ENCODE measurements at regions not wholly inside any gene's neighbourhood (a gene's known extent, or its start where the extent isn't known, plus 50 kb on each side); places are given as distances from the start of the nearest gene placed in this dataset.

DNA sequence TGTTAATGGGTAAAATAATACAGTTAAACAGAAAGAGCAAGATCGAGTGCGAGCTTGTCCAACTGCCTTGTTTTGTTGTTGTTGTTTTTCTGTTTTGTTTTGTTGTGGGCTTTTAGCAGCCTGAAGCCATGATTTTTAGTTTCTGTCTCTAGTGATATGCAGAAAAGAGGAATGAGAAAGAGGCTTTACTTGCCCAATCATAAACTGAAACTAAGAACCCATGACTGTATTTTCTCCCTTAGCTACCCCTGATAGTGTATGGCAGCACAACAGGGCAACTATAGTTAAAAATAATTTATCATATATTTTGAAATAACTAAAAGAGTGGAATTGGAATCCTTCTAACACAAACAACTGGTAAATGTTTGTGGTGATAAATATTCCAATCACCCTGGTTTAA, 493.9 kb downstream of the GLRX3 start:
- Mint-ChIP-seq H3K9me3 (no peaks in the 10 kb centered on the region), H3K4me3 (no peak overlapping the region), H3K27ac (no peak overlapping the region), H3K27me3 (ENCODE audit: low read depth in 3 of 3) (peaks cover 0 to 11% (median 3%) of the 10 kb centered on the region in 3 donors), H3K36me3 (no peaks in the 10 kb centered on the region), H3K4me1 (no peaks in the 10 kb centered on the region)
- DNase-seq: no peak

DNA sequence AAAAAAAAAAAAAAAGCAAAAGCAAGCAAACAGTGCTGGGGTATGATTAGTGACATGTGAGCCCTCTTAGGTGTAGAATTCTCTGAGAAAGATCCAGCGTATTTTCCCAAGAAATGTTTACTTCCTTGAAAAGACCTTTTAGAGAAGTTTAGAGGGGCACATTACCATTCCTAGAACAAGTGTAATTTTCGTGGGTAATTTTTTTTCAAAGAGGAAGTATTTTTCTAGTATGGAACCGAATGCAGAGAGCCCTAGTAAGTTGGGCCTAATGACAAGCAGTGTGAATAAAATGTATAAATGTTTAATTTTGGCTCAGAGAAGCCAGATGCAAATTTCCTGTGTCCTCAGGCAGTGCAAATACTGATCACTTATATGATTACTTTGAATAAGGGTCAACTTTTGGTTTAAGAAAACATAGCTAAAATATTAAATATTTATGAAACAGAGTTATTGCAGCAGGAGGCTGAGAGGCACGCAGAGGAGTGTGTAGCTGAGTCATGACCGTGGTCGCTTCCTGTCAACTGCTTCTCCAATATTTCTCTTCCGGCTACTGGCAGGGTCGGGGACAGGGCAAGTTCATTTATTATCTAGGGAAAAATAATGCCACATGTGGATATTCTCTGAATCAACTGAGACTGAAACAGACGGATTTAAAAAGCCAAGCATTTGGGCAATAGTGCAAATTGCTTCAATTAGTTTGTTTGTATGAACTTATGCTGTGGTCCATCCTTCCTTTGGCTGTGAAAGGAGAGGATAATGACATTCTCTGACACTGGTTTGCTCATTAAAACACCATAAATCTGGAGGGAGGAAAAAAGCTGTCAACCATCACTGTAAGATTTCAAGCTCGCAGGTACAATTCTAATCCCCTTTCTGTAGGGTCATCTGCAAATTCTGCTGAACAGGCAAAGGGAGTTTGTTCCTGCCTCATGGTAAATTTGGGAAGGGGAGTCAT, 495.2 kb downstream of the GLRX3 start:
- Mint-ChIP-seq H3K36me3 (no peaks in the 10 kb centered on the region), H3K27ac (no peak overlapping the region), H3K9me3 (no peaks in the 10 kb centered on the region), H3K27me3 (ENCODE audit: low read depth in 3 of 3) (peaks cover 0 to 9% (median 5%) of the 10 kb centered on the region in 3 donors), H3K4me3 (no peak overlapping the region), H3K4me1 (no peaks in the 10 kb centered on the region)
- no peak for DNase-seq

DNA sequence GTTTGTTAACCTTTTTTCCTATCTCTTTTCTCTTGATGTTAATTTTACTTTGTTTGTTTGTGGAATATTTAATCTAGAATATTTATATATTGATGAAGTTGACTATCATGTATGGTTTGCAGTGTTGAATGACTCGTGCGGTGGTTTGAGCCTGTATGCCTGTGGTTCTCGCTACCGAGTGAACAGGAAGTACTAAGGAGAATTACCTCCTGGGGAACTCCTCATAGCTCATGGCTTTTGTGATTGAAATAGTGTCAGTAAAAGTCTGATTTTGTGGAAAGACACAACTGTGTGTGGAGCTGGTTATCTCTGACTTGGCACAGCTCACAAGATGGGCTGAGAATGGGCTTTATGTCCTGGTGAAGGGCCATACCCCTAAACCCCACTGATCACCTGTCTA, 498.6 kb downstream of the GLRX3 start:
- Mint-ChIP-seq H3K4me1 (no peaks in the 10 kb centered on the region), H3K4me3 (no peak overlapping the region), H3K27me3 (ENCODE audit: low read depth in 3 of 3) (peaks cover 0 to 5% (median 2%) of the 10 kb centered on the region in 3 donors), H3K9me3 (no peaks in the 10 kb centered on the region), H3K36me3 (no peaks in the 10 kb centered on the region), H3K27ac (no peak overlapping the region)
- DNase-seq: no peak

DNA sequence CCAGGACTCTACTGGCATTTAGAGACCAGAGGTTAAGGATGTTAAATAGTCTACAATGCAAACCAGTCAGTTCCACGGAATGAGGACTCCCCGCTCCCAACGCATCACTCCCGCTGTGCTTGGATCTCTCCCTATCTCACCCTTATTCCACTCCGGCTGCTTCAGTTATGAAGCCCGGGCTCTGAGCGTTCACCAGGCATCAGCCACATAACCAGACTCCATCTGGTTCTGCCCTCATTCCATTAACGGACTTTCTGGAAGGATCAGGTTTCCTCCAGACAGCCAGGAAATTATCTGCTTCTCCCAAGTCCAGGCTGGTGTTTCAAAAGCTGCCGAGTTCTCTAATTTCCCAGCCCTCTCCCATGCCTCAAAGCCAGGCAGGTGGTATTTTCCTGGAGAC, 499.3 kb downstream of the GLRX3 start:
- no peak for DNase-seq
- Mint-ChIP-seq H3K4me3 (no peak overlapping the region), H3K4me1 (no peaks in the 10 kb centered on the region), H3K27me3 (ENCODE audit: low read depth in 3 of 3) (peaks cover 0 to 5% (median 1%) of the 10 kb centered on the region in 3 donors), H3K27ac (no peak overlapping the region), H3K36me3 (no peaks in the 10 kb centered on the region), H3K9me3 (no peaks in the 10 kb centered on the region)

DNA sequence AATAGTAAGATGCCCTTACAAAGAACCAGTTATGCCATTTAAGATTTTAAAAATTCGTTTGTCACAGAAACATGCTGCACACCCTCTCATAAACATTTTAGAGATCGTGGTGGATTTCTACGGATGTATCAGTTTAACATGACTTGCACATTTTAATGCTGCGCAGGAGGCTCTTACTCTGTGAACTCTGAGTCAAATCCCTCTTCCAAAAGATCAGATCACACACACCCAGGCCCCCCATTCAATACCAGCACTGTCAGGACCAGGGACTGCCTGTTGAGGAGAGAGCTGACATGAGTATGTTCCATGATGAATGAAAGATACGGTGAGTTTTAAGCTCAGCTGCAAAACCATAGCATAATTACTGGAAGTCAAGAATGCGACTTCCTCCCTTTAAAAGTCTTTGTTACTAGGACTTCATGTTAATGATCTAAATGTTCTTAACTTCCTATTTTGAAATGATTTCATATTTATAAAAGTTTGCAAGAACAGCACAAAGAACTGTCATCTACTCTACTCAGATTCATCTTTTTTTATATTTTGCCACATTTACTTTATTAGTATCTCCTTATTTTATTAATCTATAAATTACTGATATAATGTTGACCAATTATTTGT, 500.2 kb downstream of the GLRX3 start:
- no peaks in the 10 kb centered on the region for H3K36me3 Mint-ChIP-seq
- no peak overlapping the region for H3K4me3 Mint-ChIP-seq
- H3K9me3 Mint-ChIP-seq: no peaks in the 10 kb centered on the region
- no peak for DNase-seq
- peaks cover 0 to 4% (median 1%) of the 10 kb centered on the region in 3 donors for H3K27me3 Mint-ChIP-seq (ENCODE audit: low read depth in 3 of 3)
- H3K4me1 Mint-ChIP-seq: no peaks in the 10 kb centered on the region
- H3K27ac Mint-ChIP-seq: no peak overlapping the region

DNA sequence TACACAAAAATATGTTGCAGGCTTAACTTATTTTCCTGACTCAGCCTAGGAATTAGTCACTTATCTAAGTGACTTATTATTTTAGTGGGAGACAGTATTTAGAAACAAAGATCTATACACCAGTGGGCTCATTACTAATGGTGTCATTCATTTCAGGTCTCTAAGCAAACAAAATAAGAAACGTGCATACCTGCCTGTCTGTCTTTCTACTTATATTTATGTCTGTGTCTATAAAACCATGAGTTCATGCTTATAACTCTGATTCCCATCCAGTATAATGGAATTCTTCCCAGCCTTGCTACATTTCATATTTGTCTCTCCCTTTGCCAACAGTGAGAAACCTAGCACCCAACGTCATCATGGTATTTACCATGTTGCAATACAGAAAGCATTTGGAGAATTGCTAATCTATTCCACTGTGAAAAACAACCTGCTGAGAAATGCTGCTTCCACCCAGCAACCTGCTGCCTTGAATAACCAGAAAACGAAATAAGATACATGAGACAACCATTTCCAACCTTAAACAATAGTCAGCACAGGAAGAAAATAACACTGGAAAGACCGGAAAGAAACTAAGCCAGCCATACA, 501.0 kb downstream of the GLRX3 start:
- Mint-ChIP-seq H3K4me1 (no peaks in the 10 kb centered on the region), H3K27ac (no peak overlapping the region), H3K4me3 (no peak overlapping the region), H3K27me3 (ENCODE audit: low read depth in 3 of 3) (peaks cover 0 to 2% (median 1%) of the 10 kb centered on the region in 3 donors), H3K9me3 (no peaks in the 10 kb centered on the region), H3K36me3 (no peaks in the 10 kb centered on the region)
- no peak for DNase-seq

DNA sequence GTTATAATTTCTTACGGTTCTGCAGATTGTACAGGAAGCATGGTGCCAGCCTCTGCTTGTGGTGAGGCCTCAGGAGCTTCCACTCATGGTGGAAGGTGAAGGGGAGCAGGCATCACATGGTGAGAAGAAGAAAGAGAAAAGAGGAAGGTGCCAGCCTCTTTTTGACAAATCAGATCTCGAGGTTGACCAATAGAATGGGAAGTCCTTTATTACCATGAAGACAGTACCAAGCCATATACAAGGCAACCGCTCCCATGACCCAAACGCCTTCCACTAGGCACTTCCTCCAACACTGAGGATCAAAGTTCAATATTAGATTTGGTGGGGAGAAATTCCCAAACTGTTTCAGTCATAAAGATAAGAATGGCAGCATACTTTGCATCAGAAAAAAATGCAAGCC, 502.8 kb downstream of the GLRX3 start:
- no peak for DNase-seq
- Mint-ChIP-seq H3K9me3 (no peaks in the 10 kb centered on the region), H3K4me1 (no peaks in the 10 kb centered on the region), H3K36me3 (no peaks in the 10 kb centered on the region), H3K4me3 (no peak overlapping the region), H3K27me3 (ENCODE audit: low read depth in 3 of 3) (peaks cover 0 to 6% (median 1%) of the 10 kb centered on the region in 3 donors), H3K27ac (no peak overlapping the region)

DNA sequence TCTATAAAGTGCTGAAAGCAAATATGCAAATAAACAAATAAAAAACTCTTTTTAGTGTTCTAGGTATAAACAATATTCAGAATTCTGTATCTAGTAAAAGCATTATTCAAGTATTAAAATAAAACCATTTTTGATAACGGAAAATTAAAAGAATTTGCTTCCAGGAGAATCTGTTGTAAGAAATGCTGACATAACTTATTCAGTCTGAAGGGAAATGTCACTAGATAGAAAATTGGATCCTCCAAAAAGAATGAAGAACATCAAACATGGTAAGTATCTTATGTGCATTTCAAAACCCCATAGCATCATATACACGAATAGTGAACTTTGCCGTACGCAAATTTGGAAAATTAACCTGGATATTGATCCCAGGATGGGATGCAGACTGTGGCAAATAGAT, 506.7 kb downstream of the GLRX3 start:
- Mint-ChIP-seq H3K27ac (no peak overlapping the region), H3K4me3 (no peak overlapping the region), H3K36me3 (no peaks in the 10 kb centered on the region), H3K9me3 (no peaks in the 10 kb centered on the region), H3K4me1 (no peaks in the 10 kb centered on the region), H3K27me3 (ENCODE audit: low read depth in 3 of 3) (peaks cover 0 to 4% (median 1%) of the 10 kb centered on the region in 3 donors)
- no peak for DNase-seq

DNA sequence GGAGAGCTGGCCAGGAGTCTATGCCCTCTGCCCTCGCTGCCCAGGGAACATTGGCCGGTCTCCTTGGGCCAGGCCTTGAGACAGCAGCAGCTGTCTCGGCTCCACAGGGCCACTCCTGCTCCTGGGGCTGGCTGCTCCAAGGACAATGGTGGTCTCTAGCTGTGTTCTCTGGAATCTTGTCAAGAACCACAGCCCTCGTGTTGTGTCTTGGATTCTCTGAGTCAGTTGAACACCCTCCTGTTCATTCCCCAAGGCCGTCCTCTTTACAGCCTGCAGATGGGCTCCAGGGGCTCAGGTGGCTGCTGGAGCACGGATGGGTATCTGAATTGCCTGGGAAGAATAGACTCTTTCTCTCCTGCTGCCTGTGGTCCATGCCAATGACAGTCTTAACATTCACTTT, 511.1 kb downstream of the GLRX3 start:
- DNase-seq: no peak
- no peak overlapping the region for H3K27ac Mint-ChIP-seq
- no peak overlapping the region for H3K4me3 Mint-ChIP-seq
- peaks cover 0 to 4% (median 0%) of the 10 kb centered on the region in 3 donors for H3K27me3 Mint-ChIP-seq (ENCODE audit: low read depth in 3 of 3)
- no peaks in the 10 kb centered on the region for H3K36me3 Mint-ChIP-seq
- H3K9me3 Mint-ChIP-seq: peaks cover 0 to 2% (median 0%) of the 10 kb centered on the region in 6 donors
- no peaks in the 10 kb centered on the region for H3K4me1 Mint-ChIP-seq

DNA sequence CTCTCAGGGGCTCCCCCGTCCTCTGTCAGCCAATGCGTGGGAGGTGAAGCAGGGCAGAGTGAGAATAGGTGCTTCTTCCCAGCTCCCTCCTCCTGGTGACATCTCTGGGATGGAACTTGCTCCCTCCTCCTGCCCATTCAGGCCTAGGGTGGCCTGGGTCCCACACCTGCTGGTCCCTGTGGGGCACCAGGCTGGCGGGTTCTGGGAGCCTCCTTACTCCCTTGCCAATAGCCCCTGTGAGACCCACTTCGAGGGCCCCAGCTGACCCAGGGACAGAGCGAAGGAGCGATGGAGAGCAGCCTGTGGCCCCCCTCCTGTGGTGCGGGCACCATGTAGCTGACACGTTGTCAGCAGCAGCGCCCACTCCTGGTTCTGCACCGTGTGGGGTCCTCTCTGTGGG, 512.6 kb downstream of the GLRX3 start:
- Mint-ChIP-seq H3K9me3 (peaks cover 0 to 2% (median 0%) of the 10 kb centered on the region in 6 donors), H3K27ac (no peak overlapping the region), H3K27me3 (ENCODE audit: low read depth in 3 of 3) (no peaks in the 10 kb centered on the region), H3K36me3 (no peaks in the 10 kb centered on the region), H3K4me3 (no peak overlapping the region), H3K4me1 (no peaks in the 10 kb centered on the region)
- no peak for DNase-seq

DNA sequence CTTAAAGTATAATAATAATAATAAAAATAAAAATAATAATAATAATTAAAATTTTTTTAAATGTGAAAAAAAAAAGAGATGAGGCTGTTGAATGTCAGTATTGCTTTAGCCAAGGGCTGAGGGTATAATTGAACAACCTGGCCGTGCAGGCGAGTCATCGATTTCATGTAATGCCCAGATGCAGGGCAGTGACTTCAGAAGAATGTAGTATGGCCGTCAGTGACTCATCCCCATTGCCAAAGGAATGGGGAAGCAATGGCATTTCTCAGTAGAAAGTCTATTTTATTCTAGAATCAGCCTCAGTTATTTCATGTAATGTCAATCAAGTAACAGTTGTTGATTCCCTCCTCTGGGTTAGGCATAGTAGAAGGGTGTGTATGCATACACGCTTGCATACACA, 516.4 kb downstream of the GLRX3 start:
- no peak for DNase-seq
- no peak overlapping the region for H3K27ac Mint-ChIP-seq
- peaks cover 0 to 2% (median 0%) of the 10 kb centered on the region in 6 donors for H3K9me3 Mint-ChIP-seq
- H3K36me3 Mint-ChIP-seq: no peaks in the 10 kb centered on the region
- H3K27me3 Mint-ChIP-seq (ENCODE audit: low read depth in 3 of 3): peaks cover 0 to 2% (median 0%) of the 10 kb centered on the region in 3 donors
- H3K4me3 Mint-ChIP-seq: no peak overlapping the region
- no peaks in the 10 kb centered on the region for H3K4me1 Mint-ChIP-seq

DNA sequence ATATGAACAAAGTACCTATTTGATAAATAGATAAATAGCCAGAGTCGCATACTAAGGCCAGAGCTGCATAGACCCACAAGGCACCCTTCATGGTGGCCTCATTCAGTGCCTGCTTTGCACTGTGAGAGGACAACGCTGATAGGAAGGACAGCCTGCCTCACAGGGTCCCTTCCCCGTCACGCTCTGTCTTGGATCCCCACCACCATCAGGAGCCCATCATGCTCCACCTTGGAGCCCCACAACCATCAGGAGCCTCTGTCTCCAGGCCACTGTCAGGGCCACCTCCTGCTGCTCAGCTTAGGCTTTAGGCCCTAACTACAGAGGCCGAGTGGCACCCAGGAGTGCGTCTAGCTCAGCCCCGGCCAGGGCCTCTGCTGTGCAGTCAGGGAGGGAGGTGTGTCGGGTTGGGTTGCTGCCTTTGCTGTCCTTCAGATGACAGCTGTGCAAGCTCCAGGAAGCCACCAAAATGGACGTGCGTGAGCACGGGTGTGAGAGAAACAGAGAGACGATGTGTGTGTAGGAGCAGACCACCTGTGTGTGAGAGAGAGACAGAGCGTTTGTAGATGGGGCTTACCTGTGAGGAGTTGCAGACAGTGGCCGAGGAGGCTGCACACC, 516.9 kb downstream of the GLRX3 start:
- no peaks in the 10 kb centered on the region for H3K4me1 Mint-ChIP-seq
- DNase-seq: no peak

DNA sequence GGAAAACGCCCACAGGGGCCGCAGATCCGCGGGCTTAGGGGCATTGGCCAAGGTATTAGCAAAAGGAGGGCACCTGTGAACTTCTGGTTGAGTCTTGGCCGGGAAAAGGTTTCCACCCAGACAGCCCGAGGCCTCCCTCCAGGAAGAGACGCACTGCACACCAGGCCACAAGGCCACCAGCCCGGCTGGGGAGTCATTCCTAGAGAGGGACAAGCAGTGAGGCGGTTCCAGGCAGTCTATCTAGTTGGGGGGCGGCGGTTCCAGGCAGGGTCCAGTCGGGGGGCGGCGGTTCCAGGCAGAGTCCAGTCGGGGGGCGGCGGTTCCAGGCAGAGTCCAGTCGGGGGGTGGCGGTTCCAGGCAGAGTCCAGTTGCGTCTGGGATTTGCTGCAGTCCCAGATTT, 518.5 kb downstream of the GLRX3 start:
- H3K27me3 Mint-ChIP-seq (ENCODE audit: low read depth in 3 of 3): peaks cover 0 to 7% (median 2%) of the 10 kb centered on the region in 3 donors
- no peak overlapping the region for H3K27ac Mint-ChIP-seq
- no peaks in the 10 kb centered on the region for H3K36me3 Mint-ChIP-seq
- no peak overlapping the region for H3K4me3 Mint-ChIP-seq
- no peak for DNase-seq
- peaks cover 0 to 2% (median 0%) of the 10 kb centered on the region in 6 donors for H3K9me3 Mint-ChIP-seq
- no peaks in the 10 kb centered on the region for H3K4me1 Mint-ChIP-seq

More for the DNA sequence above, 516.9 kb downstream of the GLRX3 start:
- Mint-ChIP-seq H3K9me3 (peaks cover 0 to 2% (median 0%) of the 10 kb centered on the region in 6 donors), H3K27ac (no peak overlapping the region), H3K27me3 (ENCODE audit: low read depth in 3 of 3) (peaks cover 0 to 2% (median under 1%) of the 10 kb centered on the region in 3 donors), H3K4me3 (no peak overlapping the region), H3K36me3 (no peaks in the 10 kb centered on the region)
